Keratinocyte (primary cell): ENCODE measurements at regions not wholly inside any gene's neighbourhood (a gene's known extent, or its start where the extent isn't known, plus 50 kb on each side); places are given as distances from the start of the nearest gene placed in this dataset.

Source experiments
- DNase-seq: peaks from one replicate; pipeline ENCODE4 v3.0.0-alpha.2; 2011; ENCODE audit warnings: low read depth, missing footprints, low spot score
- FAIRE-seq: peaks from 2 replicates; lab custom pipeline; 2011; peaks lifted over from hg19 to GRCh38; lab: Jason Lieb, UNC
- H2AFZ ChIP-seq: 2 replicates; pipeline ENCODE4 v1.6.0; 2012; ENCODE audit warnings: low read length, control low read depth, inconsistent platforms; ENCODE audit not compliant: control insufficient read depth
- H3K27ac ChIP-seq: 2 replicates; pipeline ENCODE4 v1.5.1; 2011; ENCODE audit warnings: low read length; ENCODE audit not compliant: control insufficient read depth, insufficient read depth
- H3K27me3 ChIP-seq: 3 replicates; pipeline ENCODE4 v1.6.0; 2011; ENCODE audit warnings: low read length; ENCODE audit not compliant: control insufficient read depth, insufficient read depth; ENCODE audit errors: extremely low read depth
- H3K36me3 ChIP-seq, 2 experiments: 2 replicates in 1 of 2; 3 replicates in 1 of 2; pipeline ENCODE4 v1.5.1; 2011; ENCODE audit warnings: low read length in 2 of 2, mild to moderate bottlenecking in 1 of 2; ENCODE audit not compliant: control insufficient read depth in 2 of 2, insufficient read depth in 2 of 2; ENCODE audit errors: extremely low read depth in 1 of 2
- H3K4me1 ChIP-seq: 3 replicates; pipeline ENCODE4 v1.5.1; 2011; ENCODE audit warnings: low read length; ENCODE audit not compliant: control insufficient read depth, insufficient read depth; ENCODE audit errors: extremely low read depth
- H3K4me2 ChIP-seq: 3 replicates; pipeline ENCODE4 v1.6.0; 2011; ENCODE audit warnings: low read depth, low read length; ENCODE audit not compliant: control insufficient read depth, insufficient read depth; ENCODE audit errors: extremely low read depth
- H3K4me3 ChIP-seq, 3 experiments: fragments of 200-600 bp in 1 of 3; sonication (generic) in 1 of 3; 2 replicates in 2 of 3; 3 replicates in 1 of 3; pipeline ENCODE4 v1.5.1; 2011 to 2016; ENCODE audit warnings: low read length in 3 of 3, mild to moderate bottlenecking in 3 of 3, control low read depth in 2 of 3, inconsistent platforms in 1 of 3, low read depth in 1 of 3, mixed read lengths in 1 of 3, mixed run types in 1 of 3, moderate library complexity in 1 of 3; ENCODE audit not compliant: control insufficient read depth in 2 of 3, insufficient read depth in 2 of 3; ENCODE audit errors: extremely low read depth in 1 of 3
- H3K79me2 ChIP-seq: 2 replicates; pipeline ENCODE4 v1.6.0; 2012; ENCODE audit warnings: low read length; ENCODE audit not compliant: control insufficient read depth, insufficient read depth
- H3K9ac ChIP-seq: 3 replicates; pipeline ENCODE4 v1.6.0; 2011; ENCODE audit warnings: low read length; ENCODE audit not compliant: control insufficient read depth, insufficient read depth; ENCODE audit errors: extremely low read depth
- H3K9me1 ChIP-seq: 3 replicates; pipeline ENCODE4 v1.6.0; 2011; ENCODE audit warnings: low read length; ENCODE audit not compliant: control insufficient read depth, insufficient read depth; ENCODE audit errors: extremely low read depth
- H3K9me3 ChIP-seq: 2 replicates; pipeline ENCODE4 v1.5.1; 2012; ENCODE audit warnings: low read depth, low read length; ENCODE audit not compliant: control insufficient read depth
- H4K20me1 ChIP-seq: 3 replicates; pipeline ENCODE4 v1.6.0; 2011; ENCODE audit warnings: low read length; ENCODE audit not compliant: control insufficient read depth, insufficient read depth; ENCODE audit errors: extremely low read depth
- CTCF ChIP-seq, 3 experiments: IDR thresholded peaks in 1 of 3; conservative IDR thresholded peaks in 1 of 3; optimal IDR thresholded peaks in 1 of 3; 2 replicates in 2 of 3; 3 replicates in 1 of 3; pipeline versions ENCODE3 to v1.5.1; 2011; ENCODE audit warnings: low read length in 3 of 3, mild to moderate bottlenecking in 3 of 3, moderate library complexity in 2 of 3, control low read depth in 1 of 3, inconsistent platforms in 1 of 3; ENCODE audit not compliant: insufficient read depth in 2 of 3; ENCODE audit errors: extremely low read depth in 1 of 3
- EZH2 ChIP-seq: IDR thresholded peaks from one replicate; pipeline ENCODE4 v1.6.1; 2012; ENCODE audit warnings: inconsistent platforms, mild to moderate bottlenecking, low read length, moderate library complexity
- dilution Hi-C: fragments of 300-500 bp; cut with MboI; formaldehyde crosslinking; loops from one replicate; pipeline ENCODE4 v1.7.0; 2020; ENCODE audit warnings: low sequenced_read_pairs; ENCODE audit not compliant: extremely low pct_ligation_motif_present

- no peak for DNase-seq
- FAIRE-seq: no peak
- dilution Hi-C loops: no loop called here
- Histone ChIP-seq H3K9me1 (no peaks in the 10 kb centered on the region), H3K4me2 (no peak overlapping the region), H3K27ac (no peak overlapping the region), H3K36me3 (no peaks in the 10 kb centered on the region), H3K9ac (no peak overlapping the region), H3K4me3 (no peak overlapping the region), H3K79me2 (no peaks in the 10 kb centered on the region), H3K9me3 (no peaks in the 10 kb centered on the region), H2AFZ (no peak overlapping the region), H4K20me1 (no peaks in the 10 kb centered on the region), H3K27me3 (no peaks in the 10 kb centered on the region), H3K4me1 (no peaks in the 10 kb centered on the region)
- no peak for TF ChIP-seq CTCF (optimal IDR thresholded peaks at IDR 0.05 in 1 of 3, IDR thresholded peaks at IDR 0.05 in 1 of 3, conservative IDR thresholded peaks at IDR 0.05 in 1 of 3; ENCODE audit: extremely low read depth in 1 of 3, insufficient read depth in 2 of 3, low read length in 3 of 3)
- no peak for TF ChIP-seq EZH2
Observed at GRCh38 chr4:58602731-58603359, 1492.7 kb upstream of the IGFBP7 start.

DNA sequence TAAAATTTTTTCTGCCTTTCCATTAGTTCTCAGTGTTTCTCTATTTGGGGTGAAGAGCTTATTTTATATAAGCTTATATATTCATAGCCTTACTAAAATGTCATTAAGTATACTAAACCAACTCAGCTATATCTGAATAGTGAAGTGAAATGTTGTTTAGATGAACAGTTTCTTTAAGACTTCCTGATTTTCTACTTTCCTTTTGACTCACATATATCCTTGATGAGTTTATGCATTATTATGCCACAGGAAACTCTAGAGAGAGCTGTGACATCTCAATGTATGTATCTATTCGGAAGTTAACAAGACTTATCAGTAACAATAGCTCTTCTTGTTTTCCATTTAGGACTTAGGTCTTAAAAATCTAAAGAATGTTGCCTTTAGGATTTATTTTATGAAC, 1491.8 kb upstream of the IGFBP7 start:
- Histone ChIP-seq H3K27me3 (no peaks in the 10 kb centered on the region), H2AFZ (no peak overlapping the region), H3K9ac (no peak overlapping the region), H3K4me1 (no peaks in the 10 kb centered on the region), H3K4me2 (no peak overlapping the region), H3K79me2 (no peaks in the 10 kb centered on the region), H3K9me3 (no peaks in the 10 kb centered on the region), H4K20me1 (no peaks in the 10 kb centered on the region), H3K27ac (no peak overlapping the region), H3K4me3 (no peak overlapping the region), H3K9me1 (no peaks in the 10 kb centered on the region), H3K36me3 (no peaks in the 10 kb centered on the region)
- dilution Hi-C loops: no loop called here
- TF ChIP-seq EZH2 (no peak), CTCF (optimal IDR thresholded peaks at IDR 0.05 in 1 of 3, IDR thresholded peaks at IDR 0.05 in 1 of 3, conservative IDR thresholded peaks at IDR 0.05 in 1 of 3; ENCODE audit: extremely low read depth in 1 of 3, insufficient read depth in 2 of 3, low read length in 3 of 3) (no peak)
- FAIRE-seq: no peak
- DNase-seq: no peak
